ENCODE measurements at regions not wholly inside any gene's neighbourhood (a gene's known extent, or its start where the extent isn't known, plus 50 kb on each side); places are given as distances from the start of the nearest gene placed in this dataset.
"Not testable (repeated sequence)": the region's sequence is repeated elsewhere in the genome, so short reads cannot be mapped to it uniquely, and the experiment has no call there.

GRCh38 chr13:18663222-18663621 is 518.4 kb downstream of the TUBA3C start:
- H3K9me3 ChIP-seq; H3K36me3 ChIP-seq; H3K27me3 ChIP-seq; ATAC-seq; intact Hi-C loops (cut with DNase I); H3K4me1 ChIP-seq; H3K4me3 ChIP-seq; DNase-seq; H3K27ac ChIP-seq: not testable (repeated sequence)
- peak in 7 of 9 donors; percentile 21 to 46 (median 29) for TF ChIP-seq CTCF (IDR thresholded peaks at IDR 0.05)
- WGBS, 2 donors, result no CpG with 5 or more reads among the region's 1 CpG

DNA sequence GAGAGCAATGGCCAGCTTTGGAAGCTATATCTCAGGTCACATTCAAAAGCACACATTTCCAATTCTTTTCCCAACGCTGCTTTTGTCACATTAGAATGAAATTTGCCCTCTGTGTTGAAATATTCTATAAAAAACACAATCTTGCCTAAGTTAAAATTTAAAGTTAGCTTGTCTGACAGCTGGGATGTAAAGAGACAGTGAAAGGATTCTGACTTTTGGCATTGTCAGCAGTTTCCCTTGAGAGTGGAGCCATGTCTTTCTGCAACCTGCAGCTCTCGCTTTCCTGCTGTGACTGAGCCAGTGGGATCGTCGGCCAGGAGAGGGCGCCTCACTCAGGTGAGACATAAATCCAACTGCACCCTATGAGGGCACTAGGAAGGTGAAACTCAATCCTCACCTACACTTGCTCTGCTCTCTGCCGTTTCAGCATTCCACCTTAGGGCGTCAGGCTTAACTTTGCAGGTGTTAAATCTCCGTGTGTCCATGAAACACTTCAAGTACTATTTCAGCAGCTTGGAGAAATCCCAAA is 537.9 kb downstream of the TUBA3C start:
- WGBS, 2 donors, result 31 to 33% methylated on average over 7 of the region's 8 CpGs
- not testable (repeated sequence) for DNase-seq
- peak in 4 of 9 donors; percentile 14 to 32 (median 20) for TF ChIP-seq CTCF (IDR thresholded peaks at IDR 0.05)

DNA sequence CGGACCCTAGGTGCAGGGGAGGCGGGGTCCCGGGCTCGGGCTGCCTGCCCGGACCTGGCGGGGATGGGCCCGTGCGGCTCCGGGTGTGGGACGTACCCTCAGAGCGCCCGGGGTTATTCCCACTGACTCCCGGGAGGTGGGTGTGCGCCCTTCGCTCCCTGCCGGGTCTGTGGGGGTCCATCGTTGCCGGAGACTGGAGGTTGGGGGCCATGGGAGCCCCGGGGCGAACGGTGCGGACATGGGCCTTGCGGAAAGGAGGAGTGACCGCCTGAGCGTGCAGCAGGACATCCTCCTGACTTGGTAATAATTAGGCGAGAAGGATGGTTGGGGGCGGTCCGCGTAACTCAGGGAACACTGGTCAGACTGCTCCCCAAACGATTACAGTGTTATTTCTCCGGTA is 552.7 kb downstream of the TUBA3C start:
- H3K27ac ChIP-seq; H3K4me3 ChIP-seq; H3K4me1 ChIP-seq; intact Hi-C loops (cut with DNase I); H3K36me3 ChIP-seq; DNase-seq; ATAC-seq; H3K27me3 ChIP-seq: not testable (repeated sequence)
- H3K9me3 ChIP-seq, result peaks cover 0 to 17% (median 0%) of the 10 kb centered on the region in 11 donors
- WGBS, 2 donors, result 48 to 50% methylated on average over 11 to 25 of the region's 31 CpGs

More for the DNA sequence above, 537.9 kb downstream of the TUBA3C start:
- H3K27me3 ChIP-seq; H3K36me3 ChIP-seq; intact Hi-C loops (cut with DNase I); ATAC-seq; H3K4me3 ChIP-seq; H3K9me3 ChIP-seq; H3K27ac ChIP-seq; H3K4me1 ChIP-seq: not testable (repeated sequence)

DNA sequence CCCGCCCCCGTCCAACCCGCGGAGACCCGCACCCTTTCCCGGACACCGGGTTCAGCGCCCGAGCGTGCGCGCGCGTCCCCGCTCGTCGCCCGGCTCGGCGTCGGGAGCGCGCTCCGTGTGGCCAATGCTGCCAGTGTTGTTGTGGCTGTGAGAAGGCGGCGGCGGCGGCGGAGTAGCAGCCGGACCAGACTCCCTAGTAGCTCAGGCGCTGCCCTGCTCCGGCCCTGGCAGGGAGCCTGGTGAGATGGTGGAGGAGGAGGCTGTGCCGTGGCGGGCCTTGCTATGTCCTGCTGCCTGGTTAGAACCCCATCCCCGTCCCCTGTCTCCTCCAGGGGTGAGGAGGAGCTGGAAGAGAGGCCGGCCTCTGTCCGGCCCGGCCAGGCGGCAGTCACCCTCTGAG is 553.2 kb downstream of the TUBA3C start:
- no peak overlapping the region for H3K4me3 ChIP-seq
- no peak overlapping the region for H3K27ac ChIP-seq
- no peak for DNase-seq
- no peaks in the 10 kb centered on the region for H3K36me3 ChIP-seq
- H3K4me1 ChIP-seq, result no peaks in the 10 kb centered on the region
- no peak for ATAC-seq
- peaks cover 0 to 12% (median 0%) of the 10 kb centered on the region in 11 donors for H3K9me3 ChIP-seq
- 40 to 47% methylated on average over 39 of the region's 39 CpGs for WGBS, 2 donors
- intact Hi-C loops (cut with DNase I), result no loop called here
- H3K27me3 ChIP-seq, result peaks cover 0 to 3% (median 0%) of the 10 kb centered on the region in 7 donors
- TF ChIP-seq CTCF (IDR thresholded peaks at IDR 0.05), result no peak

DNA sequence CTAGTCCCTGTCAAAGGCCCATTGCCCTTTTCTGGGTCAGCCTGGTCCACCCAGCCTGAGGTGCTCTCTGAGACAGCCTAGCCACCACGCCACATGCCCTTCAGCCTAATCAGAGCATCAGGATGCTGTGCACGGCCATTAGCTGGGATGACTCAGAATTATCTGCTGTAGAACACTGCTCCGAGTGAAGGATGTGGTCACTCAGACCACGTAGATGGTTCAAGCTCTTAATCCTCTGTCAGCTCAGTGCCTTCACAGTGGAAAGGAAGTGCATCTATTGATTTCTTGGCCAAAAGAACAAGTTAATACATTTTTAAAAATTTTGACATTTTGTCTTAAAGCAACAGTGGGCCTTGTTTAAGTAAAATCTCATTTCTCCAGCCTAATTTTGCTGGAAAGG is 557.6 kb downstream of the TUBA3C start:
- H3K27me3 ChIP-seq; H3K4me1 ChIP-seq; H3K9me3 ChIP-seq; H3K27ac ChIP-seq; DNase-seq; H3K4me3 ChIP-seq; ATAC-seq; H3K36me3 ChIP-seq; intact Hi-C loops (cut with DNase I): not testable (repeated sequence)
- 52 to 55% methylated on average over 3 to 4 of the region's 4 CpGs for WGBS, 2 donors

DNA sequence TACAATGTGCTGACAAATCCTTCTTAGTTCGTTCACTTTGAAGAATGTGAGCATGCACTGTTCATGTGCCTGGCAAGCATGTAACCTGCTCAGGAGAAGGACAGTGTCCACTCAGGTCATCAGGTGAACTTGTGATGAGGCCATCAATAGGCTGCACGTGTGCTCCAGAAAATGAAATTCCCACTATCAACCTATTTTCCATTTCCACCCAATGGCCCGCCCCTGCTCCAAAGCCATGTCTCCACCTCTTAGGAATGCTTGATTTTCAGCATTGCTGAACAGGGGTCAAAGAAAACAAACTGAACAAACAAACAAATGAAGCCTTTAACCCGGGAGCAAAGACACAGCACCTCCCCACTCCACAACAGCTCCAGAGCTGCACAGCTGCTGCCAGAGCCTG is 563.2 kb downstream of the TUBA3C start:
- H3K27me3 ChIP-seq; H3K9me3 ChIP-seq; ATAC-seq; H3K36me3 ChIP-seq; H3K4me3 ChIP-seq; intact Hi-C loops (cut with DNase I); H3K27ac ChIP-seq; H3K4me1 ChIP-seq; DNase-seq: not testable (repeated sequence)
- 43 to 45% methylated on average over 3 to 4 of the region's 4 CpGs for WGBS, 2 donors

DNA sequence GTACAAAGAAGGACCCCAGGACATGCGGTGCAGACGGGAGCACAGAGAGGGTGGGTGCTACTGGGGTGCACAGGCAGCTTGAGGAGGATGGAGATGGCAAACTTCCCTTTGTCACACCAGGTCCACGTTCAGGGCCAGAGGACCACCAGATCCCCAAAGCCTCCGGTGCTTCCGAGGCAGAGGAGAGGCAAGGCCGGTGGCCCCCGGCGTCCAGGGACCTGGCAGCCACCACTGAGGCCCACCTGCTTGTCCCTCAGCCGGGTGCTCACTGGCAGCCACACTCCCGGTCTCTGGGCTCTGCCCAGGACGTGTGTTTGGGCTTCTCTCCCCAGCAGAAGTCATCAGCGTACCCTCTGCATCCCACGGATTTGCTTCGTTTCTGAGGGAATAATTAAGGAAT is 571.1 kb downstream of the TUBA3C start:
- H3K9me3 ChIP-seq; H3K27me3 ChIP-seq; ATAC-seq; DNase-seq; intact Hi-C loops (cut with DNase I); H3K36me3 ChIP-seq; H3K27ac ChIP-seq; H3K4me1 ChIP-seq; H3K4me3 ChIP-seq: not testable (repeated sequence)
- WGBS, 2 donors, result 75 to 85% methylated on average over 6 to 13 of the region's 14 CpGs

GRCh38 chr13:18609371-18609770 is 572.3 kb downstream of the TUBA3C start:
- H3K4me1 ChIP-seq; H3K36me3 ChIP-seq; DNase-seq; intact Hi-C loops (cut with DNase I); H3K27me3 ChIP-seq; H3K4me3 ChIP-seq; ATAC-seq; H3K9me3 ChIP-seq; H3K27ac ChIP-seq: not testable (repeated sequence)
- 36 to 38% methylated on average over 24 to 31 of the region's 42 CpGs for WGBS, 2 donors

- H3K4me1 ChIP-seq; ATAC-seq; H3K9me3 ChIP-seq; H3K36me3 ChIP-seq; DNase-seq; intact Hi-C loops (cut with DNase I); H3K27me3 ChIP-seq; H3K27ac ChIP-seq; H3K4me3 ChIP-seq: not testable (repeated sequence)
- 43 to 51% methylated on average over 15 to 27 of the region's 40 CpGs for WGBS, 2 donors
These were observed 572.8 kb downstream of the TUBA3C start for GRCh38 chr13:18608851-18609250.
